ENCODE measurements at regions not wholly inside any gene's neighbourhood (a gene's known extent, or its start where the extent isn't known, plus 50 kb on each side); places are given as distances from the start of the nearest gene placed in this dataset.

- no peak for DNase-seq
Measured at GRCh38 chr3:189049458-189050236, 122.1 kb upstream of the TPRG1 start.

DNA sequence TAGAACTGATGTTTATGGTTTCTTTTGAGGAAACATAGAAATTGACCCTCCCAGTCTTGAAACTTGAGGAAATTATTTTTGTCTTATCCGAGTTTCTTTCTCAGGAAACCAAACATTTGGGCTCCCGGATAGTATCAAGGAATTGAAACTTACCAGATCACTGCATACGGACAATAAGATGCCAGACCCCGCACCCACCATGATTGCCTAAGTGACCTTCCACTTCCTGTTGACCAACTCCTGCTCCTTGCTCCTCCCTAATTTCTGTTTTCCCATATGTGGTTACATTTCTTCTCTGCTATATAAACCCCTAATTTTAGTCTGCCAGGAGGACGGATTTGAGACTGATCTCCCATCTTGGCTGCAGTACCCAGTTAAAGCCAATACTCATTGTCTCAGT, 118.4 kb upstream of the TPRG1 start:
- DNase-seq = no peak

GRCh38 chr3:189056646-189057335, 115.0 kb upstream of the TPRG1 start:
- DNase-seq = no peak

GRCh38 chr3:189057369-189057768, 114.4 kb upstream of the TPRG1 start:
- no peak for DNase-seq

DNA sequence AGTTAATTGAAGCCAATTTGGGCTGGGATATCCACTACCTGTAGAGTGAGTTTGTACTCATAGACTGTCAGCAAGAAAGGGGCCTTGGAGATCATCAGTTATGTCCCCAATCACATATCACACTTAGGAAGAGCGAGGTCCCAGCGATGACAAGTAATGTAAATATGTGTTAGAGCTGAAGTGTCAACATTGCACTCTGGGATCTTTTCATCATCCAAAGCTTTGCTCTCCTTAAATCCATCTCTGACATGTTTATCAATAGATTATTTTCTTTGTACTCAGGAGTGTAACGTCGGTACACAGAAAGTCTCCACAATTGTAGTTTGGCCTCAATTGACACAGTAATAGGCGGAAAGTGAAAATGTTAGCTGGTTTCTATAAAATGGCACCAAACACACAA, 113.7 kb upstream of the TPRG1 start:
- no peak for DNase-seq

DNA sequence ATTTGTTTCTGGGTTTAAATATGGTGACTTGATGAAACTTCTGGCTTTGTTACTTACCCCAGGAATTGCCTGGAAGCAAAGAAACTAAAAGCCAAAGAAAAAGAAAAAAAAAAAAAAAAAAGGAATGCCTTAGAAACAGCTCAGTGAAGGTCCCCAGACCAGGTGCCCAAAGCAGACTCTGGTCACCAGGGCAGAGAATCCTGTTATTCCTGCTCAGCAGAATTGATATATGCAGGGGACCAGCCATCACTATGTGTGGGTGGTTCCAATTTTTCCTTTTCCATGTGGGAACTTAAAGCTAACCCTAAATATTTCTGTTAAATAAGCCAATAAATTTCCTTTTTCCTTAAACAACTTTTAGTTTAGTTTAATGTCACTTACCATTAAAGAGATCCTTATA, 100.8 kb upstream of the TPRG1 start:
- no peak for DNase-seq

- DNase-seq = no peak
Measured at GRCh38 chr3:189071446-189071845, 100.3 kb upstream of the TPRG1 start.

DNA sequence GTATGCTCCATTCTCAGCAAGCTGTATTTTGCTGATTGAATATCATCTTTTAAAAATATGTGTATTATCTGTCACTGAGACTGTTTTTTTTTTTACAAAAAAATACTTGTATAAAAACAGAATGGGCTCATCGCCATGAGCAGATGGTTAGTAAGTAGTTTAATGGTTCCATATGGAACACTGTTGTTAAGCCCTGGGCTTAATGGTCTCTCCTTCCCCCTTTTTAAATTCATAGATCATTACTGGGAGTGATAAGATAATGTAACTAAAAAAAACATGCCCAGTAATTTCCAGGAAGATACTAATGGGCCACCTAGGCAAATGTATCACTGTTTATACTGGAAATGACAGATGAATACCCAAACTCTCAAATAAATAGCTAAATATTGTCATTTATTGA, 95.3 kb upstream of the TPRG1 start:
- no peak for DNase-seq

DNA sequence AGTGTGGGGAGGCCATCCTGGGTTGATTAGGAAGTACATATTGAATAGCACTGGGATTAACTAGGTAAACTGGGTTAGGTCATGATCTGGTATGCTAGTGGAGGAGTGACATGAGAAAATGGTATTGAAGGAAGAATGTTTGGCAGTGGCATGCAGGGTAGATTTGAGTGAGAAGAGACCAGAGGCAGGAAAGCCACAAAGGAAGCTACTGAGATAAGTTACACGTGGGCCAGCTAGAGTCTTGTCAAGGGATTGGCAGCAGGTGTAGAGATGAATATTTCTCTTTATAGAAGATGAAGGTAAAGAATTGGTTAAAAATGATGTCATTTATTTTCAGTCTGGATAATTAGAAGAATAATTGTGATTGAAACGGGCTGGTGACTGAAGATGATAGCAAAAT, 91.0 kb upstream of the TPRG1 start:
- no peak for DNase-seq

- no peak for DNase-seq
Measured at GRCh38 chr3:189082666-189083427, 88.9 kb upstream of the TPRG1 start.

DNA sequence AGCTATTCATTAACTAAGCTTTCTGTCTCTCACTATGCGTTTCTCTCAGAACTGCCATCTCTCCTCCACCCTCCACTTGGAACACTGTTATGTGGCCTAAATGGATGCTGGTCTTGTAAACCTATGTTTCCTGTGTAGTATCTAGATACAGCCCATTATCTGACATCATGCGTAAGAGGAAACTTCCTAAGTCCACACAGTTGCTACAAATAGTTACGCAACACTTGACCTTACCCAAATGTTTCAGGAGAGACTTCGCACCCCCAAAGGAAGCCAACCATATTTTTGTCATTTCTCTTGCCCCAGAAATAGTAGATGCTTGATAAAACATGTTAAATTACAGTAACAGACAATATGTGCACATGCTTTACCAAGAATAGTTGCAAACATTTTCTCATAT, 87.2 kb upstream of the TPRG1 start:
- DNase-seq = no peak

DNA sequence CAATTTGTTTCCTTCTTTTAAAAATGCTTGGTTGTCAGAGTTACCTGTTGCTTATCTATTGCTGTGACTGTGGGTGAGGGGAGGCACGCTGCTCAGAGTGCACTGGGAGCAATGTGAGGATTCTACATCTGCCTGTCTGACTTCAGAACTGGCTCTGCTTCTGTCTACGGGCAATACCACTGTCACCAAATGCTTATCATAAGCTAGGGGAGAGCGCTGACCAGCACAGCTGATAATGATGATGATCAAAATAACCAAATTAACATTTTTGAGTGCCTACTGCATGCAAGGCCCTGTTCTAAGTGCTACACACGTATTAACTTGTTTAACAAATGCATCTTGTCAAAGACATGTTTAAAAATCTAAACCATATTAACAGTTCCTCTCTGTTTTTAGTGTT, 79.2 kb upstream of the TPRG1 start:
- DNase-seq = no peak

DNA sequence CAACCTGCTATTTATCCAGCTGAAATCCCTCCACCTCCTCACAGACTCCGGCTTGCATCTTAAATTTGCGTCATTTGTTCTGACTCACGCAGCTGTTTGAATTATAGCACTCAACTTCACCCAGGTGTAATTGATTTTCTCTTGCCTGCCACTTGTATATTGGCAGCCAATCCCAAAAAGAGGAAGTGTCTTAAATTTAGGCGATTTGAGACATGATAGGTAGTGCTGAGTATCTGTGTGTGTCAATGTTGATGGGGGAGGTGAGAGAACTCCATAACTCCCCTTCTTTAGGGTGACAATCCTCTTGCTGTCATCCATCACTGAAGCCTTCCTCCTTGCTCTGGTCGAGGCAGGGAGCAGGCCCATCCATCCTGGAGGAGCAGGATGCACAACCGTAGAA, 77.2 kb upstream of the TPRG1 start:
- DNase-seq = no peak

DNA sequence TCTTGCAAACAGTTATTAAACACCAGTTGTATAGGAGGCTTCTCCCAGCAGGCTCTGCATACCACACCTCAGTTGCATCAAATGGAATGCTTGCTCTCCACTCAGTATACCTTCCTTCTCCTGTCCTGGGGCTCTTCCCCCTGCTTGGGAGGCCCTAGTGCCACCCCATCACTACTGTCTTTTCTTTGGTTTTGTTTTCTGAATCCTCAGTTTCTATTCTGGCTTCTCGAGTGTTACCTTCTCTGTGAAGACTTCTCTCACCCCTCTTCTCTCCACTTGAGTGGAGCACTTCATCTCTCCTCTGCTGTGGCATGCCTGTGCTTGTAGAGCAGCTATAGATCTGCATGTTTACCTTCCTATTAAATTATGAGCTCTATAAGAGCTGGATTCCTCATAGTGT, 75.7 kb upstream of the TPRG1 start:
- DNase-seq = no peak

DNA sequence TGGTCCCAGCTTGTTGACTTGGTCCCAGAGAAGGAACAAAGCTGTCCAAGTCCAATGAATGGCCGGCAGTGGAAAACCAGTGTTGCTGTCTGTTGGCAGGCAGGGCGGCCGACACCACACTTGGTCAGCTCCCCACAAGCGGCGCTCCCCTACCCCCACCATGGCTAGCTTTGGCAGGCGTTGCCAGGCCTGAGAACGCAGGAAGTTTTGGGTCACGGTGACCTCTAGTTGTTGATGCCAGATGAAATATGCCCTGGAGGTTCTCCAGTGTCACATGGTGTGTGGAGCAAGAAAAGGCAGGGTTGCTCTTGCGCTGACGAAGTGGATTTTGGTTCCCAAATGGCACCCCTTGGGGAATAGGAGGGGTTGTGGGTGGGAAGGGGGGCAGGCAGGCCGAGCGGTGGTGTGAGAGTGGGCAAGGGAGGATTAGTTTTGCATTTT, 72.7 kb upstream of the TPRG1 start:
- DNase-seq = no peak

DNA sequence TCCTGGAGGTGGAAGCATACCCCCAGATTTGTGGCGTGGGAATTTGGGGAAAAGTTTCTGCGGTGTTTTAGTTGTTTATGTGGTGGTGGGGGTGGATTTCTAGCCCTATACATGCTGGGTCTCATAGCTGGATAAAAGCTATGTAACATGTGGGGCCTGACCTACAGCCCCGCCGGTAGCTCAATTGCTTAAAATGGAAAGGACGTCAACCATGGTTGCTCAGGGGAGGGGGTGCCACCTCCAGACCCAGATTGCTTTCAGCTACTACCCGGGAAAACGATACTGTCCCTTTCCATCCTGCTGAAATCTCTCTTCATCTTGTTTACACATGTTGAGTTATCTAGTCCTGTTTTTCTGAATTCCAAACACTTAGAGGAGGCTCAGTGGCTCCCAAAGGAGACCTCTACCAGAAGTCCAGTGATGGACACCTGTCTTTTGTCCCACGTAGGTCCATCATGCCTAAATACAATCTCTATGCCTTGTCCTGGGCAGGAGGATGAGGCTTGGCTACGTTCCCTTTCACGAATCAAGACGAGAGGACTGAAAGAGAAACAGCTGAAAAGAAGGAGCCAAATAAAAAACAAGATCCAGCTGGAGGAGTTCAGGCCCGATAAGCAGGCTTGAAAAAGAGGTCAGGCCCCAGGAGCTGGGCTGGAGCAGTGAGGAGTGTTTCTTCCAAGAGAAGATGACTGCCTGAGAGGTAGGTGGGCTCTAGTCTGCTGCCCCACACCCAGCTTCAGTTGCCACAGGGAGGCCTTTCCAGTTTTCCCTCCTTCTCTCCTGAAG, 72.1 kb upstream of the TPRG1 start:
- DNase-seq = no peak

DNA sequence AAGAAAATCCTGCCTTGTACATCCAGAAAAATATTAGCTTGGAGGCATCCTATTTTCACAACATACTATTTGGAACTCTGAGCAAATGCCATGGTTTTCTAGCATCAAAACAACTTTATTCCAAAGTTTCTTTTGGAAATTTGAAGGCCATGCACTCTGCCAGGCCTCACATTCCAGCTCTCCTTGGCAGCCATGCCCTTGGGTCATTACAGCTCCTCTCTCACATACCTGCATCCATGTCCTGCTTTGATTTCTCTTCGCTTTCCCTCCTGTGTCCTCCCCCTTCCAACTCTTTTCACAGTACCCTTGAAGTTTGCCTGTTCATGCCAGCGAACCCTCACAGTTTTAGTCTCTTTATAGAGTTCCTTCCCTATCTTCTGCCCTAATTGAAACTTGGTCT, 70.9 kb upstream of the TPRG1 start:
- no peak for DNase-seq

DNA sequence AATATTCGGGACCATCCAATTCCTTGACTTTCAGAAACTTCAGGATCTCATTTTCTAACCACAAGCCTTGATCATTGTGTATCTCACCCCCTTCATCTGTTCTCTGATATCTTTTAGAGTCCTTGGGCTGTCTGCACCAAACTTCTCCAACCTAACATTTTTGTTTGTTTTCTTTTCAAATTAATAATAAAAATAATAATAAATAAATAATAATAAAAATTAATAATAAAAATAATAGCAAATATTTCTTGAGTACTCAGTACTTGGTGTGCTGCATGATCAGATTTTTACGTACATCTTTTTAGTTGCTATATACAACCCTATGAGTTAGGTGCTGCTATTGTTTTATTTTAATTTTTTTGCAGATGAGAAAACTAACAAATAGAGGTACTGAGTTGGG, 70.2 kb upstream of the TPRG1 start:
- DNase-seq = no peak

DNA sequence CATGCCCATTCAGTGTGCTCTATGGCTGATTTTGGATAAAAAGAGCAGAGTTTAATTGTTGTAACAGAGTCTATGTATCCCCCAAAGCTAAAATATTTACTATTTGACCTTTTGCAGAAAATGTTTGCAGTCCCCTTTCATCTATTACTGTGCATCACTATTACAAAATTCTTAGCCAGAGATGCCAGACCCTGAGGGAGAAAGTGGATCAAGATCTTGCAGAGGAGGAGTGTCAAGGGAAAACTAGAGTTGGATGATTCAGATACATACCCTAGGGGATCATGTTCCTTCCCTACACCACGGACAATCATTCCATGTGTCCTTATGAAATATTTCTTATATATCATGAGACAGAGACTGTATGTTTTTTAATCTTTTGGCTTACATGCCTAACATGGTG, 68.6 kb upstream of the TPRG1 start:
- DNase-seq = no peak

- DNase-seq = no peak
Measured at GRCh38 chr3:189108067-189108466, 63.7 kb upstream of the TPRG1 start.

- DNase-seq = no peak
Measured at GRCh38 chr3:189108735-189109134, 63.0 kb upstream of the TPRG1 start.

GRCh38 chr3:189109145-189109544, 62.6 kb upstream of the TPRG1 start:
- DNase-seq = no peak

GRCh38 chr3:189117087-189117486, 54.7 kb upstream of the TPRG1 start:
- no peak for DNase-seq
